ENCODE measurements at regions not wholly inside any gene's neighbourhood (a gene's known extent, or its start where the extent isn't known, plus 50 kb on each side); places are given as distances from the start of the nearest gene placed in this dataset.

- no peak overlapping the region for H3K4me3 ChIP-seq
- H3K9me3 ChIP-seq (ENCODE audit: low read depth, low read length), result no peaks in the 10 kb centered on the region
- no peak overlapping the region for H3K27ac ChIP-seq
- DNase-seq (ENCODE audit: low read depth, low spot score), result no peak
- H3K36me3 ChIP-seq (ENCODE audit: insufficient read depth, low read length), result no peaks in the 10 kb centered on the region
- no peak overlapping the region for H3K9ac ChIP-seq (ENCODE audit: insufficient read length)
- TF ChIP-seq EZH2 (IDR thresholded peaks at IDR 0.05) (no peak), POLR2AphosphoS5 (IDR thresholded peaks at IDR 0.05; ENCODE audit: borderline replicate concordance, low read depth, low read length) (no peak), FOXP2 (optimal IDR thresholded peaks at IDR 0.05; ENCODE audit: control extremely low read depth, extremely low read length, insufficient read depth) (no peak)
Measured at GRCh38 chr12:84605983-84606382, 306.6 kb downstream of the SLC6A15 start.

GRCh38 chr12:84604551-84604950 is 308.0 kb downstream of the SLC6A15 start:
- TF ChIP-seq FOXP2 (optimal IDR thresholded peaks at IDR 0.05; ENCODE audit: control extremely low read depth, extremely low read length, insufficient read depth) (no peak), EZH2 (IDR thresholded peaks at IDR 0.05) (no peak), POLR2AphosphoS5 (IDR thresholded peaks at IDR 0.05; ENCODE audit: borderline replicate concordance, low read depth, low read length) (no peak)
- H3K36me3 ChIP-seq (ENCODE audit: insufficient read depth, low read length), result no peaks in the 10 kb centered on the region
- H3K9ac ChIP-seq (ENCODE audit: insufficient read length), result no peak overlapping the region
- H3K4me3 ChIP-seq, result no peak overlapping the region
- no peak for DNase-seq (ENCODE audit: low read depth, low spot score)
- H3K9me3 ChIP-seq (ENCODE audit: low read depth, low read length), result no peaks in the 10 kb centered on the region
- no peak overlapping the region for H3K27ac ChIP-seq

- Histone ChIP-seq H3K9me3 (ENCODE audit: low read depth, low read length) (no peaks in the 10 kb centered on the region), H3K27ac (no peak overlapping the region; the same call in 1 of the 2 replicates), H3K9ac (ENCODE audit: insufficient read length) (no peak overlapping the region), H3K4me3 (no peak overlapping the region), H3K36me3 (ENCODE audit: insufficient read depth, low read length) (no peaks in the 10 kb centered on the region)
- TF ChIP-seq EZH2 (IDR thresholded peaks at IDR 0.05) (no peak), POLR2AphosphoS5 (IDR thresholded peaks at IDR 0.05; ENCODE audit: borderline replicate concordance, low read depth, low read length) (peak; percentile 50; the same call in 1 of the 2 replicates), FOXP2 (optimal IDR thresholded peaks at IDR 0.05; ENCODE audit: control extremely low read depth, extremely low read length, insufficient read depth) (no peak)
- DNase-seq (ENCODE audit: low read depth, low spot score), result peak; percentile 64
Measured at GRCh38 chr12:84603484-84604248, 308.9 kb downstream of the SLC6A15 start.

- no peak for DNase-seq (ENCODE audit: low read depth, low spot score)
- Histone ChIP-seq H3K36me3 (ENCODE audit: insufficient read depth, low read length) (no peaks in the 10 kb centered on the region), H3K9me3 (ENCODE audit: low read depth, low read length) (no peaks in the 10 kb centered on the region), H3K9ac (ENCODE audit: insufficient read length) (no peak overlapping the region), H3K4me3 (no peak overlapping the region), H3K27ac (no peak overlapping the region)
- no peak for TF ChIP-seq POLR2AphosphoS5 (IDR thresholded peaks at IDR 0.05; ENCODE audit: borderline replicate concordance, low read depth, low read length)
- no peak for TF ChIP-seq EZH2 (IDR thresholded peaks at IDR 0.05)
- no peak for TF ChIP-seq FOXP2 (optimal IDR thresholded peaks at IDR 0.05; ENCODE audit: control extremely low read depth, extremely low read length, insufficient read depth)
Measured at GRCh38 chr12:84601483-84601882, 311.1 kb downstream of the SLC6A15 start.

- Histone ChIP-seq H3K9ac (ENCODE audit: insufficient read length) (no peak overlapping the region), H3K4me3 (no peak overlapping the region), H3K27ac (no peak overlapping the region), H3K36me3 (ENCODE audit: insufficient read depth, low read length) (no peaks in the 10 kb centered on the region), H3K9me3 (ENCODE audit: low read depth, low read length) (no peaks in the 10 kb centered on the region)
- TF ChIP-seq EZH2 (IDR thresholded peaks at IDR 0.05), result no peak
- TF ChIP-seq POLR2AphosphoS5 (IDR thresholded peaks at IDR 0.05; ENCODE audit: borderline replicate concordance, low read depth, low read length), result no peak
- no peak for TF ChIP-seq FOXP2 (optimal IDR thresholded peaks at IDR 0.05; ENCODE audit: control extremely low read depth, extremely low read length, insufficient read depth)
- DNase-seq (ENCODE audit: low read depth, low spot score), result no peak
Measured at GRCh38 chr12:84599539-84599938, 313.1 kb downstream of the SLC6A15 start.

- no peak overlapping the region for H3K27ac ChIP-seq
- no peak for TF ChIP-seq POLR2AphosphoS5 (IDR thresholded peaks at IDR 0.05; ENCODE audit: borderline replicate concordance, low read depth, low read length)
- no peak for TF ChIP-seq EZH2 (IDR thresholded peaks at IDR 0.05)
- no peak for TF ChIP-seq FOXP2 (optimal IDR thresholded peaks at IDR 0.05; ENCODE audit: control extremely low read depth, extremely low read length, insufficient read depth)
- DNase-seq (ENCODE audit: low read depth, low spot score), result no peak
Measured at GRCh38 chr12:84596266-84596665, 316.3 kb downstream of the SLC6A15 start.

GRCh38 chr12:84594157-84594556 is 318.4 kb downstream of the SLC6A15 start:
- Histone ChIP-seq H3K9me3 (ENCODE audit: low read depth, low read length) (no peaks in the 10 kb centered on the region), H3K9ac (ENCODE audit: insufficient read length) (no peak overlapping the region), H3K4me3 (no peak overlapping the region), H3K36me3 (ENCODE audit: insufficient read depth, low read length) (no peaks in the 10 kb centered on the region), H3K27ac (no peak overlapping the region)
- no peak for DNase-seq (ENCODE audit: low read depth, low spot score)
- TF ChIP-seq POLR2AphosphoS5 (IDR thresholded peaks at IDR 0.05; ENCODE audit: borderline replicate concordance, low read depth, low read length) (no peak), EZH2 (IDR thresholded peaks at IDR 0.05) (no peak), FOXP2 (optimal IDR thresholded peaks at IDR 0.05; ENCODE audit: control extremely low read depth, extremely low read length, insufficient read depth) (no peak)

More at GRCh38 chr12:84596266-84596665, 316.3 kb downstream of the SLC6A15 start:
- Histone ChIP-seq H3K36me3 (ENCODE audit: insufficient read depth, low read length) (no peaks in the 10 kb centered on the region), H3K9ac (ENCODE audit: insufficient read length) (no peak overlapping the region), H3K9me3 (ENCODE audit: low read depth, low read length) (no peaks in the 10 kb centered on the region), H3K4me3 (no peak overlapping the region)

GRCh38 chr12:84585776-84586395 is 326.7 kb downstream of the SLC6A15 start:
- Histone ChIP-seq H3K4me3 (no peak overlapping the region), H3K36me3 (ENCODE audit: insufficient read depth, low read length) (no peaks in the 10 kb centered on the region), H3K9me3 (ENCODE audit: low read depth, low read length) (no peaks in the 10 kb centered on the region), H3K9ac (ENCODE audit: insufficient read length) (no peak overlapping the region), H3K27ac (no peak overlapping the region)
- TF ChIP-seq EZH2 (IDR thresholded peaks at IDR 0.05) (no peak), POLR2AphosphoS5 (IDR thresholded peaks at IDR 0.05; ENCODE audit: borderline replicate concordance, low read depth, low read length) (no peak), FOXP2 (optimal IDR thresholded peaks at IDR 0.05; ENCODE audit: control extremely low read depth, extremely low read length, insufficient read depth) (no peak)
- no peak for DNase-seq (ENCODE audit: low read depth, low spot score)
